CD4-positive, alpha-beta T cell (primary cell): ENCODE measurements at regions not wholly inside any gene's neighbourhood (a gene's known extent, or its start where the extent isn't known, plus 50 kb on each side); places are given as distances from the start of the nearest gene placed in this dataset.

ENCODE experiments used
- ATAC-seq: fragments of 200-7000 bp; cut with Tn5 transposase; one replicate; pipeline ENCODE4 v1.10.0; 2022; ENCODE audit warnings: mild to moderate bottlenecking; ENCODE audit not compliant: poor library complexity
- CTCF ChIA-PET: fragments of 350-600 bp; sonication (Branson Sonifier 250); formaldehyde crosslinking; loops from one replicate; lab custom pipeline; 2021; ENCODE audit warnings: antibody characterized with exemption, inconsistent platforms; lab: Charles Lee
- POLR2A ChIA-PET: fragments of 350-600 bp; sonication (Branson Sonifier 250); formaldehyde crosslinking; loops from one replicate; lab custom pipeline; 2021; ENCODE audit warnings: antibody characterized with exemption, inconsistent platforms; lab: Charles Lee
- DNase-seq, 14 experiments: peaks; one replicate each; pipeline ENCODE4 v3.0.0-alpha.2; 2013 to 2020; ENCODE audit warnings: mixed read lengths in 2 of 14
- H3K27ac ChIP-seq, 2 donors: one replicate each; pipeline versions ENCODE4 v1.5.1 to v1.7.0; 2013; ENCODE audit warnings: low read length in 2 of 2, low read depth in 1 of 2, mild to moderate bottlenecking in 1 of 2
- H3K27me3 ChIP-seq, 2 experiments: 1 replicate in 1 of 2; 2 replicates in 1 of 2; pipeline versions ENCODE4 v1.6.1 to v1.7.0; 2013; ENCODE audit warnings: low read length in 2 of 2, control low read depth in 1 of 2, mild to moderate bottlenecking in 1 of 2, moderate library complexity in 1 of 2; ENCODE audit not compliant: insufficient read depth in 2 of 2, control insufficient read depth in 1 of 2
- H3K36me3 ChIP-seq: one replicate; pipeline ENCODE4 v1.6.1; 2013; ENCODE audit warnings: low read length, control low read depth; ENCODE audit not compliant: insufficient read depth
- H3K4me1 ChIP-seq: one replicate; pipeline ENCODE4 v1.6.1; 2013; ENCODE audit warnings: low read length, control low read depth; ENCODE audit not compliant: insufficient read depth
- H3K4me3 ChIP-seq: one replicate; pipeline ENCODE4 v1.5.1; 2013; ENCODE audit warnings: mild to moderate bottlenecking, low read length, moderate library complexity
- H3K9me3 ChIP-seq, 2 experiments: 1 replicate in 1 of 2; 2 replicates in 1 of 2; pipeline versions ENCODE4 v1.6.1 to v1.7.0; 2013; ENCODE audit warnings: low read length in 2 of 2, mild to moderate bottlenecking in 2 of 2, control low read depth in 1 of 2, moderate library complexity in 1 of 2; ENCODE audit not compliant: control insufficient read depth in 1 of 2, insufficient read depth in 1 of 2
- H3K27ac Mint-ChIP-seq: one replicate; pipeline ENCODE4 v1.8.0; 2020; ENCODE audit warnings: mixed read lengths
- H3K27me3 Mint-ChIP-seq: one replicate; pipeline ENCODE4 v1.8.0; 2021; ENCODE audit warnings: mixed read lengths
- H3K36me3 Mint-ChIP-seq: one replicate; pipeline ENCODE4 v1.8.0; 2021; ENCODE audit warnings: low read depth, mixed read lengths
- H3K4me1 Mint-ChIP-seq: one replicate; pipeline ENCODE4 v1.8.0; 2021; ENCODE audit warnings: low read depth, mixed read lengths
- H3K4me3 Mint-ChIP-seq: one replicate; pipeline ENCODE4 v1.8.0; 2020; ENCODE audit warnings: mild to moderate bottlenecking, mixed read lengths
- H3K9me3 Mint-ChIP-seq: one replicate; pipeline ENCODE4 v1.8.0; 2020; ENCODE audit warnings: mixed read lengths
- intact Hi-C, 2 experiments: fragments of 100-400 bp; cut with DNase I in 1 of 2; cut with micrococcal nuclease in 1 of 2; formaldehyde crosslinking; loops; one replicate each; pipeline versions ENCODE4 v1.15.1 to v1.9.0; 2023 to 2025; cut with DNase I, micrococcal nuclease
- TF ChIP-seq, protein P1 (sequence below): fragments of 200-600 bp; IDR thresholded peaks from one replicate; pipeline ENCODE4 v1.8.0; 2022; ENCODE audit warnings: antibody characterized with exemption, mild to moderate bottlenecking

DNA sequence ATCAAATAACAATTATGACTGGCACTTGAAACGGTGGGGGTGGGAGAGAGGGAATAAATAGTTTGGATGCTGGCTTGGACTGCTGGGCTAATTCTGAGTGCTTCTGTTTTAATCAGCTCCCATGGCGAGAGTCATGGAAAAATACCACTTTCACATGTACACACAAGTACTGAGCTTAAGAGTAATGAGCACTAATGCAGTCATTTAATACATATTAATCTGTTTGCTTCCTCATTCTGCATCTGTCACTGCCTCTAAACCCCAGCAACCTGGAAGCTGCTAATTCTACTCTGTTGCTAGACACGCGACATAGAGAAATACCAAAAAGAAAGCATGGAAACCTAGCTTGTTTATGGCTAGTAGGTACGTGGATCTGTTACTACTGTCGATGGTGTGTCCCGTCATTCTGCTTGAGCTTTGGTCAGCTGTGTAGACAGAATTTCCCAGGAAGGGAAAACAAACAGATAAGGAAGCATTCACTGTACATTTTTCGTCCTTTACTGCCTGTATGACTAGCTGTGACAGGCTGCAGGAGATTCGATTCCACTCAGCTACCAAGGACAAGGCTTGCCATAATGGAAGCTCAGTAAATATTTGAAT is 238.8 kb downstream of the BAMBI start:
- Histone ChIP-seq H3K36me3 (no peaks in the 10 kb centered on the region), H3K27me3 (no peaks in the 10 kb centered on the region), H3K9me3 (peaks cover 0 to 5% of the 10 kb centered on the region in 2 experiments), H3K27ac (no peak overlapping the region), H3K4me3 (no peak overlapping the region), H3K4me1 (no peaks in the 10 kb centered on the region)
- H3K4me3 Mint-ChIP-seq, result no peak overlapping the region
- no peaks in the 10 kb centered on the region for H3K36me3 Mint-ChIP-seq
- H3K9me3 Mint-ChIP-seq, result no peaks in the 10 kb centered on the region
- intact Hi-C loops, result no loop called here
- DNase-seq (no peak), ATAC-seq (no peak)
- peaks cover 11% of the 10 kb centered on the region for H3K27me3 Mint-ChIP-seq
- H3K4me1 Mint-ChIP-seq, result no peaks in the 10 kb centered on the region
- TF ChIP-seq, protein P1, sequence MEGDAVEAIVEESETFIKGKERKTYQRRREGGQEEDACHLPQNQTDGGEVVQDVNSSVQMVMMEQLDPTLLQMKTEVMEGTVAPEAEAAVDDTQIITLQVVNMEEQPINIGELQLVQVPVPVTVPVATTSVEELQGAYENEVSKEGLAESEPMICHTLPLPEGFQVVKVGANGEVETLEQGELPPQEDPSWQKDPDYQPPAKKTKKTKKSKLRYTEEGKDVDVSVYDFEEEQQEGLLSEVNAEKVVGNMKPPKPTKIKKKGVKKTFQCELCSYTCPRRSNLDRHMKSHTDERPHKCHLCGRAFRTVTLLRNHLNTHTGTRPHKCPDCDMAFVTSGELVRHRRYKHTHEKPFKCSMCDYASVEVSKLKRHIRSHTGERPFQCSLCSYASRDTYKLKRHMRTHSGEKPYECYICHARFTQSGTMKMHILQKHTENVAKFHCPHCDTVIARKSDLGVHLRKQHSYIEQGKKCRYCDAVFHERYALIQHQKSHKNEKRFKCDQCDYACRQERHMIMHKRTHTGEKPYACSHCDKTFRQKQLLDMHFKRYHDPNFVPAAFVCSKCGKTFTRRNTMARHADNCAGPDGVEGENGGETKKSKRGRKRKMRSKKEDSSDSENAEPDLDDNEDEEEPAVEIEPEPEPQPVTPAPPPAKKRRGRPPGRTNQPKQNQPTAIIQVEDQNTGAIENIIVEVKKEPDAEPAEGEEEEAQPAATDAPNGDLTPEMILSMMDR, result no peak
- CTCF ChIA-PET, result no interaction called here
- POLR2A ChIA-PET, result interaction anchor here (0.6 kb wide), 1 partner anchor 277 kb away, joined by 3 read pairs; no protein-coding TSS in a partner anchor
- H3K27ac Mint-ChIP-seq, result no peak overlapping the region

DNA sequence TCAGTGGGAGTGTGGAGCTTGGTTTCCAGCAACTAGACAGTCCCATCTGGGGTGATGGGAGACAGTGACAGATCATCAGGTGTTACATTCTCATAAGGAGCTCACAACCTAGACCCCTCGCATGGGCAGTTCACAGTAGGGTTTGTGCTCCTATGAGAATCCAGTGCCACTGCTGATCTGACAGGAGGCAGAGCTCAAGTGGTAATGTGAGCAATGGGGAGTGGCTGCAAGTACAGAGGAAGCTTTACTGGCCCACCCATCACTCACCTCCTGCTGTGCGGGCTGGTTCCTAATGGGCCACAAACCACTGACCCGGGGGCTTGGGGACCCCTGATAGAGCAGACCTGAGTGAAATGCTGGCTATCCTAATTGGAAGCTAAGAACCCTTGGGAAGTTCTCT is 242.8 kb downstream of the BAMBI start:
- TF ChIP-seq, protein P1, result no peak
- no peak overlapping the region for H3K4me3 Mint-ChIP-seq
- Histone ChIP-seq H3K9me3 (peaks cover 0 to 7% of the 10 kb centered on the region in 2 experiments), H3K27ac (no peak overlapping the region), H3K27me3 (no peaks in the 10 kb centered on the region), H3K36me3 (no peaks in the 10 kb centered on the region), H3K4me1 (no peaks in the 10 kb centered on the region), H3K4me3 (no peak overlapping the region)
- peaks cover 28% of the 10 kb centered on the region for H3K27me3 Mint-ChIP-seq
- ATAC-seq, result no peak
- no peak overlapping the region for H3K27ac Mint-ChIP-seq
- no peaks in the 10 kb centered on the region for H3K9me3 Mint-ChIP-seq
- intact Hi-C loops, result no loop called here
- POLR2A ChIA-PET, result no interaction called here
- no peak for DNase-seq
- no peaks in the 10 kb centered on the region for H3K36me3 Mint-ChIP-seq
- CTCF ChIA-PET, result interaction anchor here (0.9 kb wide), 1 partner anchor 9 kb away, joined by 3 read pairs; no protein-coding TSS in a partner anchor
- H3K4me1 Mint-ChIP-seq, result no peaks in the 10 kb centered on the region

DNA sequence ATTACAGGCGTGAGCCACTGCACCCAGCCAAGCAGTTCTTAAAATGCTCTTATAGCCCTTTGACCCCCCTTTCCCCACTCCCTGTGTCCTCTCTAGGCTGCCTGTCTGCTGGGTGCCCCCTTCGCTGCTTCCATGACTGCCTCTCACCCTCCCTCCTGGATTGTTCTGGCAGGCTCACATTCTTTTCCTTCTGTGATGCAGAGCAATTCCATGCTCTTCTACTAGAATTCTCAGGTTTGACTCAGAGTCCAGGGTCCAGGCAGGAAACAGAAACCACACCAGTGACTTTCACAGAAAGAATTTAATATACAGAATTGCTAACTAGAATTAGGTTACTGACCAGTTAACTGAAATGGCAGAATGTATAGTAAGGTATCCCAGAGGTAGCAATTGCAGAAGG is 244.8 kb downstream of the BAMBI start:
- ChIA-PET POLR2A (no interaction called here), CTCF (no interaction called here)
- no peak overlapping the region for H3K4me3 Mint-ChIP-seq
- no peak overlapping the region for H3K4me3 ChIP-seq
- no peaks in the 10 kb centered on the region for H3K4me1 Mint-ChIP-seq
- TF ChIP-seq, protein P1, result no peak
- H3K27me3 Mint-ChIP-seq, result peaks cover 40% of the 10 kb centered on the region
- no peaks in the 10 kb centered on the region for H3K36me3 Mint-ChIP-seq
- peaks cover 0 to 11% of the 10 kb centered on the region in 2 experiments for H3K9me3 ChIP-seq
- no peaks in the 10 kb centered on the region for H3K9me3 Mint-ChIP-seq
- H3K27ac ChIP-seq, result no peak overlapping the region
- ATAC-seq (no peak), DNase-seq (no peak)
- H3K36me3 ChIP-seq, result no peaks in the 10 kb centered on the region
- no peak overlapping the region for H3K27ac Mint-ChIP-seq
- no peaks in the 10 kb centered on the region for H3K27me3 ChIP-seq
- intact Hi-C loops, result no loop called here
- H3K4me1 ChIP-seq, result no peaks in the 10 kb centered on the region
